Keratinocyte (primary cell): ENCODE measurements at regions not wholly inside any gene's neighbourhood (a gene's known extent, or its start where the extent isn't known, plus 50 kb on each side); places are given as distances from the start of the nearest gene placed in this dataset.

Experiments
- EZH2 ChIP-seq: IDR thresholded peaks from one replicate; pipeline ENCODE4 v1.6.1; 2012; ENCODE audit warnings: inconsistent platforms, mild to moderate bottlenecking, low read length, moderate library complexity
- TF ChIP-seq, protein P1 (sequence below), 3 experiments: IDR thresholded peaks in 1 of 3; conservative IDR thresholded peaks in 1 of 3; optimal IDR thresholded peaks in 1 of 3; 2 replicates in 2 of 3; 3 replicates in 1 of 3; pipeline versions ENCODE3 to v1.5.1; 2011; ENCODE audit warnings: low read length in 3 of 3, mild to moderate bottlenecking in 3 of 3, moderate library complexity in 2 of 3, control low read depth in 1 of 3, inconsistent platforms in 1 of 3; ENCODE audit not compliant: insufficient read depth in 2 of 3; ENCODE audit errors: extremely low read depth in 1 of 3

GRCh38 chr7:30232391-30232790 lies 52.0 kb upstream of the ZNRF2 start:
- TF ChIP-seq, protein P1, sequence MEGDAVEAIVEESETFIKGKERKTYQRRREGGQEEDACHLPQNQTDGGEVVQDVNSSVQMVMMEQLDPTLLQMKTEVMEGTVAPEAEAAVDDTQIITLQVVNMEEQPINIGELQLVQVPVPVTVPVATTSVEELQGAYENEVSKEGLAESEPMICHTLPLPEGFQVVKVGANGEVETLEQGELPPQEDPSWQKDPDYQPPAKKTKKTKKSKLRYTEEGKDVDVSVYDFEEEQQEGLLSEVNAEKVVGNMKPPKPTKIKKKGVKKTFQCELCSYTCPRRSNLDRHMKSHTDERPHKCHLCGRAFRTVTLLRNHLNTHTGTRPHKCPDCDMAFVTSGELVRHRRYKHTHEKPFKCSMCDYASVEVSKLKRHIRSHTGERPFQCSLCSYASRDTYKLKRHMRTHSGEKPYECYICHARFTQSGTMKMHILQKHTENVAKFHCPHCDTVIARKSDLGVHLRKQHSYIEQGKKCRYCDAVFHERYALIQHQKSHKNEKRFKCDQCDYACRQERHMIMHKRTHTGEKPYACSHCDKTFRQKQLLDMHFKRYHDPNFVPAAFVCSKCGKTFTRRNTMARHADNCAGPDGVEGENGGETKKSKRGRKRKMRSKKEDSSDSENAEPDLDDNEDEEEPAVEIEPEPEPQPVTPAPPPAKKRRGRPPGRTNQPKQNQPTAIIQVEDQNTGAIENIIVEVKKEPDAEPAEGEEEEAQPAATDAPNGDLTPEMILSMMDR (optimal IDR thresholded peaks at IDR 0.05 in 1 of 3, IDR thresholded peaks at IDR 0.05 in 1 of 3, conservative IDR thresholded peaks at IDR 0.05 in 1 of 3; ENCODE audit: extremely low read depth in 1 of 3, insufficient read depth in 2 of 3, low read length in 3 of 3) = no peak
- TF ChIP-seq EZH2 = no peak
